Astrocyte (in vitro differentiated cells and primary cell): ENCODE measurements at regions not wholly inside any gene's neighbourhood (a gene's known extent, or its start where the extent isn't known, plus 50 kb on each side); places are given as distances from the start of the nearest gene placed in this dataset.

ENCODE experiments used
- DNase-seq: peaks from one replicate; pipeline ENCODE4 v3.0.0-alpha.2; 2010; ENCODE audit warnings: low read depth
- FAIRE-seq: peaks from 2 replicates; lab custom pipeline; 2011; peaks lifted over from hg19 to GRCh38; lab: Jason Lieb, UNC
- H2AFZ ChIP-seq: 2 replicates; pipeline ENCODE4 v1.6.0; 2012; ENCODE audit warnings: low read depth, low read length, inconsistent platforms
- H3K27ac ChIP-seq: 2 replicates; pipeline ENCODE4 v1.5.1; 2011; ENCODE audit warnings: low read depth, low read length, inconsistent platforms
- H3K27me3 ChIP-seq: 2 replicates; pipeline ENCODE4 v1.6.0; 2011; ENCODE audit warnings: low read length, inconsistent platforms; ENCODE audit not compliant: insufficient read depth
- H3K36me3 ChIP-seq: 2 replicates; pipeline ENCODE4 v1.5.1; 2011; ENCODE audit warnings: low read length, inconsistent platforms; ENCODE audit not compliant: insufficient read depth
- H3K4me1 ChIP-seq: 2 replicates; pipeline ENCODE4 v1.5.1; 2011; ENCODE audit warnings: low read length, inconsistent platforms; ENCODE audit not compliant: insufficient read depth
- H3K4me2 ChIP-seq: 2 replicates; pipeline ENCODE4 v1.6.0; 2012; ENCODE audit warnings: low read length, inconsistent platforms
- H3K4me3 ChIP-seq: 2 replicates; pipeline ENCODE4 v1.5.1; 2011; ENCODE audit warnings: low read depth, mild to moderate bottlenecking, low read length, inconsistent platforms; ENCODE audit not compliant: insufficient read depth
- H3K79me2 ChIP-seq: 2 replicates; pipeline ENCODE4 v1.6.0; 2012; ENCODE audit warnings: mild to moderate bottlenecking, low read length, inconsistent platforms; ENCODE audit not compliant: insufficient read depth
- H3K9ac ChIP-seq: 2 replicates; pipeline ENCODE4 v1.6.0; 2012; ENCODE audit warnings: mild to moderate bottlenecking, low read length, inconsistent platforms
- H3K9me3 ChIP-seq: 2 replicates; pipeline ENCODE4 v1.5.1; 2012; ENCODE audit warnings: low read depth, mild to moderate bottlenecking, low read length, inconsistent platforms; ENCODE audit not compliant: insufficient read depth
- H4K20me1 ChIP-seq: 2 replicates; pipeline ENCODE4 v1.6.0; 2012; ENCODE audit warnings: low read length, inconsistent platforms; ENCODE audit not compliant: insufficient read depth
- H3K27ac Mint-ChIP-seq: one replicate; pipeline ENCODE4 v1.8.0; 2021; ENCODE audit warnings: mild to moderate bottlenecking, mixed read lengths; ENCODE audit not compliant: unreplicated experiment
- H3K27me3 Mint-ChIP-seq: one replicate; pipeline ENCODE4 v1.8.0; 2021; ENCODE audit warnings: low read depth, mixed read lengths; ENCODE audit not compliant: unreplicated experiment
- H3K36me3 Mint-ChIP-seq: one replicate; pipeline ENCODE4 v1.8.0; 2021; ENCODE audit warnings: low read depth, mixed read lengths; ENCODE audit not compliant: unreplicated experiment
- H3K4me1 Mint-ChIP-seq: one replicate; pipeline ENCODE4 v1.8.0; 2021; ENCODE audit warnings: low read depth, mixed read lengths; ENCODE audit not compliant: unreplicated experiment
- H3K4me3 Mint-ChIP-seq: one replicate; pipeline ENCODE4 v1.8.0; 2021; ENCODE audit warnings: mild to moderate bottlenecking, moderate library complexity, mixed read lengths; ENCODE audit not compliant: unreplicated experiment
- H3K9me3 Mint-ChIP-seq: one replicate; pipeline ENCODE4 v1.8.0; 2021; ENCODE audit warnings: mild to moderate bottlenecking, mixed read lengths; ENCODE audit not compliant: unreplicated experiment
- EZH2 ChIP-seq: IDR thresholded peaks from 2 replicates; pipeline ENCODE4 v1.6.1; 2012; ENCODE audit warnings: mild to moderate bottlenecking, low read length, inconsistent platforms; ENCODE audit not compliant: insufficient read depth
- TF ChIP-seq, protein P1 (sequence below): IDR thresholded peaks from 2 replicates; pipeline ENCODE4 v1.5.1; 2011; ENCODE audit warnings: low read depth, mild to moderate bottlenecking, inconsistent platforms, low read length, moderate library complexity; ENCODE audit not compliant: insufficient read depth

DNA sequence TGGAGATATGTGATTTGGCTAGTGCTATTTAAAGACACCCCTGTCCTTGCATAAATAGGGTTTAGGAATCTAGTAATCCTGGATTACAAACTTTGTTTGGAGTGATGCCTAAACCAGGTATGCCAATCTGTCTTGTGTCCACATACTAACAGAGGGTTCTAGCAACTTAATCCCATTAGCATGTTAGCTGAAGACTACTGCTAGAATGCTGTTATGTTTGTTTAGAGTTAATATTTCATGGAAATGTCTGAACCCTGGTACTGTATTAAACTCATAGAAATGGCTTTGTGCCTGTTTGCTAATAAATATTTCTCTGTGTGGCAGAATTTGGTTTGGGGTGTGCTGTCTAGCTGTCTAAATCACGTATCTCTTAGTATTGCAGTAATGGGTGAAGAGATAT is 150.8 kb downstream of the PFKFB3 start:
- no peak overlapping the region for H3K27ac ChIP-seq
- H3K4me1 ChIP-seq = no peaks in the 10 kb centered on the region
- no peak for FAIRE-seq
- DNase-seq = no peak
- no peaks in the 10 kb centered on the region for H3K79me2 ChIP-seq
- Mint-ChIP-seq H3K4me3 (no peak overlapping the region), H3K27ac (no peak overlapping the region), H3K9me3 (peaks cover 8% of the 10 kb centered on the region), H3K4me1 (no peaks in the 10 kb centered on the region), H3K36me3 (peaks cover 2% of the 10 kb centered on the region), H3K27me3 (no peaks in the 10 kb centered on the region)
- no peak overlapping the region for H3K4me3 ChIP-seq
- no peak overlapping the region for H3K9ac ChIP-seq
- no peak overlapping the region for H3K4me2 ChIP-seq
- H3K9me3 ChIP-seq = no peaks in the 10 kb centered on the region
- no peak overlapping the region for H2AFZ ChIP-seq
- no peaks in the 10 kb centered on the region for H3K36me3 ChIP-seq
- no peaks in the 10 kb centered on the region for H3K27me3 ChIP-seq
- H4K20me1 ChIP-seq = no peaks in the 10 kb centered on the region
- TF ChIP-seq, protein P1, sequence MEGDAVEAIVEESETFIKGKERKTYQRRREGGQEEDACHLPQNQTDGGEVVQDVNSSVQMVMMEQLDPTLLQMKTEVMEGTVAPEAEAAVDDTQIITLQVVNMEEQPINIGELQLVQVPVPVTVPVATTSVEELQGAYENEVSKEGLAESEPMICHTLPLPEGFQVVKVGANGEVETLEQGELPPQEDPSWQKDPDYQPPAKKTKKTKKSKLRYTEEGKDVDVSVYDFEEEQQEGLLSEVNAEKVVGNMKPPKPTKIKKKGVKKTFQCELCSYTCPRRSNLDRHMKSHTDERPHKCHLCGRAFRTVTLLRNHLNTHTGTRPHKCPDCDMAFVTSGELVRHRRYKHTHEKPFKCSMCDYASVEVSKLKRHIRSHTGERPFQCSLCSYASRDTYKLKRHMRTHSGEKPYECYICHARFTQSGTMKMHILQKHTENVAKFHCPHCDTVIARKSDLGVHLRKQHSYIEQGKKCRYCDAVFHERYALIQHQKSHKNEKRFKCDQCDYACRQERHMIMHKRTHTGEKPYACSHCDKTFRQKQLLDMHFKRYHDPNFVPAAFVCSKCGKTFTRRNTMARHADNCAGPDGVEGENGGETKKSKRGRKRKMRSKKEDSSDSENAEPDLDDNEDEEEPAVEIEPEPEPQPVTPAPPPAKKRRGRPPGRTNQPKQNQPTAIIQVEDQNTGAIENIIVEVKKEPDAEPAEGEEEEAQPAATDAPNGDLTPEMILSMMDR = no peak
- TF ChIP-seq EZH2 = no peak

DNA sequence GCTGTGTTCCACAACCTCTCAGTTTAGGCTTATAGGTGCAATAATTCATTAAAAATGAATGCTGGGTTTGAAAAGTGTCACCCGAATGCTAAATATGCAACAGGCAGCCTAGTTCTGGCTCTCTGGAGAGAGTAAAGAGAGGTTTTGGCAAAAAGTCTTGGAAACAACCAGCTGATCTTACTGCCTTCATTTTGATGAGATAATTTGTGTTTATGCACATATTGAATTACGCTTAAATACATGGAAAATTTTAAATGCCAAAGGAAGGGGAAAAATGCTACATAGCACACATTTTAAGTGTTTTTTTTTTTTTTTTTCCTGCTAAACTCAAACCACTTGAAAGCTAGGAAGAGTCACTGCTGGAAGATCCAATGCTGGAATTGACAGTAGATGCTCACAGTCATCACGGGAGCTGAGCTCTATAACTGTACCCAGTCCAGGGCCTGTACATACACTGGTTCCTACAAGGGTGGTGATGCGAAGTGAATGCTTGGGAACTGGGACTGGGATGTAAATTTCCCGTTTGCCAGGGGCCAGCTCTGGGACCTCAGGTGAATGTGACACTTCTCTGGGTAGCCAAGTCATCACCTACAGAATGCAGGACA is 151.5 kb downstream of the PFKFB3 start:
- TF ChIP-seq, protein P1 = no peak
- no peak for TF ChIP-seq EZH2
- no peaks in the 10 kb centered on the region for H3K79me2 ChIP-seq
- H4K20me1 ChIP-seq = no peaks in the 10 kb centered on the region
- H3K4me3 ChIP-seq = no peak overlapping the region
- no peak overlapping the region for H3K4me2 ChIP-seq
- H3K36me3 ChIP-seq = no peaks in the 10 kb centered on the region
- Mint-ChIP-seq H3K9me3 (peaks cover 9% of the 10 kb centered on the region), H3K4me3 (no peak overlapping the region), H3K27me3 (no peaks in the 10 kb centered on the region), H3K4me1 (no peaks in the 10 kb centered on the region), H3K27ac (no peak overlapping the region), H3K36me3 (peaks cover 2% of the 10 kb centered on the region)
- no peak overlapping the region for H2AFZ ChIP-seq
- no peaks in the 10 kb centered on the region for H3K4me1 ChIP-seq
- no peaks in the 10 kb centered on the region for H3K27me3 ChIP-seq
- DNase-seq (no peak), FAIRE-seq (no peak)
- H3K27ac ChIP-seq = no peak overlapping the region
- H3K9ac ChIP-seq = no peak overlapping the region
- no peaks in the 10 kb centered on the region for H3K9me3 ChIP-seq

GRCh38 chr10:6356280-6356793 is 153.6 kb downstream of the PFKFB3 start:
- Mint-ChIP-seq H3K4me1 (no peaks in the 10 kb centered on the region), H3K27me3 (no peaks in the 10 kb centered on the region), H3K27ac (no peak overlapping the region), H3K9me3 (peaks cover 10% of the 10 kb centered on the region), H3K4me3 (no peak overlapping the region), H3K36me3 (no peaks in the 10 kb centered on the region)
- no peaks in the 10 kb centered on the region for H3K79me2 ChIP-seq
- no peaks in the 10 kb centered on the region for H4K20me1 ChIP-seq
- no peak overlapping the region for H3K9ac ChIP-seq
- H3K27me3 ChIP-seq = no peaks in the 10 kb centered on the region
- H3K4me1 ChIP-seq = no peaks in the 10 kb centered on the region
- FAIRE-seq = no peak
- no peak overlapping the region for H3K27ac ChIP-seq
- H3K9me3 ChIP-seq = no peaks in the 10 kb centered on the region
- no peak overlapping the region for H3K4me3 ChIP-seq
- no peak overlapping the region for H2AFZ ChIP-seq
- TF ChIP-seq EZH2 = no peak
- TF ChIP-seq, protein P1 = no peak
- H3K36me3 ChIP-seq = no peaks in the 10 kb centered on the region
- H3K4me2 ChIP-seq = no peak overlapping the region
- no peak for DNase-seq
